NCI-H1417 treated with DMSO at 0.1 percent for 48 hours (cell line): ENCODE measurements at regions not wholly inside any gene's neighbourhood (a gene's known extent, or its start where the extent isn't known, plus 50 kb on each side); places are given as distances from the start of the nearest gene placed in this dataset.
"Not testable (repeated sequence)": the region's sequence is repeated elsewhere in the genome, so short reads cannot be mapped to it uniquely, and the experiment has no call there.

ENCODE experiments used
- DNase-seq: peaks from one replicate; lab custom pipeline; 2025; lab: John Stamatoyannopoulos, UW

- no peak for DNase-seq
Observed at GRCh38 chr6:164694386-164694785, 615.0 kb downstream of the C6orf118 start.

DNA sequence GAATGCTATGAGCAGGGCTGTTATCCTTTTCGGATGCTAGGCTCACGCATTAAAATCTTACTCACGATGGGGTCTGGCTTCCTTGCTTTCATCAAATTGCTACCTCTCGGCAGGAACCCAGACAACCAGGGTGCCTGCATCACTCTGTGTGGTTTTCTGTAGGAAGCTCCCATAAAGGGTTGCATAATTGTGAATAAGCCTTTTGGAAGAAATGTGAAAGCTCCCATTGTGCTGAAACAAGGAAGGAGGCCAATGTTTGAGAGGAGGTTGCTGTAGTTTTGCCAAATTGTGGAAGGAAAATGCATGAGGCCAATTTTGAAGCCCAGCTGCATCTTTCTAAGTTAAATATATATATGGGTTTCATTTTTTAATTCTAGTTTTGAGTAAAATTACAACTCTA, 615.5 kb downstream of the C6orf118 start:
- no peak for DNase-seq

DNA sequence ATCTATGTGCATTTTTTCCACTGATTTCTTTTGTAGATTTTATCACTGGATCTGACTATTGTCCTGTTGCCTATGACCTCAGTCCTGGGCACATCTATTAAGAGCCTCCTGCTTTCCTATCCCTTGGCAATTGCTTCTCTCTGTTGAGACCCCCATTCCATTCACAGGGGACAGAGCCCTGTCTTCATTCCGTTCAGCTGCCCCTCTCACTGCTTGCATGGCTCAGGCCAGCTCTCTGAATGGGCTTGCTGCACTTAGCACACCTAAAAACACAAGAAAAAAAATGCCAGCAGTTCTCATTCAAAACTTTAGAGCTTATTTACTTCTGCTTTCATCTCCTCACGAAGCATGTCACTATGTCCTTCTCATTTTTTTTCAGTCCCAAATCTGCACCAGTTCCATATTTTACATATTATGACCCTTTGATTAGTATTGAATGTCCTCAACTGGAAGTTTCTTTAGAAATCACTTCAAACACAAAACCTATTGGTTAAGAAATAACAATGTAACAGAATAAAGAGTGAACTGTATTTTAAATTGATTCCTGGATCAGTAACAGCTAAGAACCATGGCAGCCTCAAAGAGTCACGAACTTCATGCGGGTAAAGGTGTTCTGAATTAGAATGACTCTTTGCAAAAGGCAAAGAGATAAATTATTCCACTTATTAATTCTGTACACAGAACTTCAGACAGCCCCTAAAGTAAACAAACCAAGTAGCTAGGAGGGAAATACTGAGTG, 616.5 kb downstream of the C6orf118 start:
- DNase-seq = no peak

DNA sequence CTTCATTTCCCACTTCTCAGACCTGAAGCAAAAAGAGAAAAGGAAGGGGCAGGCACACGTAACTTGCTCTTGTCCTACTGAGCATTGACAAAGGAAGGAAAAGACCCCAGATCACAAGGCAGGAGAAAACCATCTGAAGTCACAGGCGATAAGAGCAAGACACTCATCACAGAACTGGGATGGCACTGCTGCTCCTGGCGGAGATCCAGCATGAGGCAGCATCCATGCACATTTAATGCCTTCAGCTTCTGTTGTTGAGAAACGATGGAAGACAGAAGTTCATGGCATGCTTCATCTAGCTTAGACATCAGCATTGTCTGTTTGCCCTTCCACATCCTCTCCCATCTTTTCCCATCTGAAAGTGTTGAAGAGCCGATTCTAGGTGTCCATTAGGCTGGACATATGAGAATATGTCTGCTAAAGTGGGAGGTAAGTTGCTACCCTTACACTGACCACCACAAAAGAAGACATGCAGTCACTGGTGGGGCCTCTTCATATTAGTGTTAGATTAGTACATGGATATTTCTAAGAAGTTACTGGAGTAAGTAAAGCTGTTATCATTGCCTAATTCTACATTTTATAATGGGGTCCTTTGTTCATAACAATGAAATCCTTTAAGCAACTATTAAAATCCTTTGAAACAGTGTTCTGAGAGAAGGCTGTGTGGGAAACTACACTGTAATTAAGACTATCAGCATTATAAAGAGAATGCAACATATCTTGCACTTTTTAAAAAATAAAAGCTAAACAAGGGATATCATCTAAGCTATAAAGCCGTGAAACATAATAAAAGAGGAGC, 618.5 kb downstream of the C6orf118 start:
- no peak for DNase-seq

- DNase-seq = no peak
Observed at GRCh38 chr6:164690241-164690640, 619.2 kb downstream of the C6orf118 start.

DNA sequence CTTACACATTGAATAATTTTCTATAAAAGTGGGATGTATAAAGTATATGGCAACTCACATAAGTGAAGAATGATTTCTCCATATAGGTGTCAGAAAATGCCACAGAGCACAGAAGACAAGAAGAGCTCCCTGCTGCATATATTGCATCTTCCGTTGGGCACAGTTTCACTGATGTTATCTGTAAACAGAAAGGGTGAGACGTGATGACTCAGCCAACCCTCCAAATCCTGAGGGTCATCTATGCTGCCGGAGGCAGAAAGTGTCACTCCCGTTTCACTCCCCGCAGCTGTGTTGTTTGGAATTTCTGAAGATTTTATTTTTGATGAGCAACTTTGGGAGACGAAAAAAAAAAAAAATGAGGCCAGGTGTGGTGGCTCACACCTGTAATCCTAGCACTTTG, 644.1 kb downstream of the C6orf118 start:
- no peak for DNase-seq

DNA sequence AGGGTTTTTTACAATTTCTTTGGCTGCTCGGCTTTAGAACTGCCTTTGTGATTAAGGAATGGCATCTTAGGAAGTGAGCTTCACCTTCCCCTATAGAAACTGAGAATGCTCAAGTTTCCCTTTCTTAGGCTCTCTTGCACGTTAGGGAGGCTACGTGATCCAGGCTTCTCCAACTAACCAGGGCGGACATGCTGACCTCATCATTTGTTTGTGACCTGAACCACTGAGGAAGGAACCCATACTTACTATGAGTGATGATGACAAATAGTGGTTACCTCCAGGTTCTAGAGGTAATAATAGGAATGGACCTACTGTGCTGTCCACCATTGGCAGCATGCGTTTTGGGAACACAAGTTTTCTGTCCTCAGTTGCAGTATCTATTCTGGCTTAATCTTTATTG, 645.8 kb downstream of the C6orf118 start:
- no peak for DNase-seq

DNA sequence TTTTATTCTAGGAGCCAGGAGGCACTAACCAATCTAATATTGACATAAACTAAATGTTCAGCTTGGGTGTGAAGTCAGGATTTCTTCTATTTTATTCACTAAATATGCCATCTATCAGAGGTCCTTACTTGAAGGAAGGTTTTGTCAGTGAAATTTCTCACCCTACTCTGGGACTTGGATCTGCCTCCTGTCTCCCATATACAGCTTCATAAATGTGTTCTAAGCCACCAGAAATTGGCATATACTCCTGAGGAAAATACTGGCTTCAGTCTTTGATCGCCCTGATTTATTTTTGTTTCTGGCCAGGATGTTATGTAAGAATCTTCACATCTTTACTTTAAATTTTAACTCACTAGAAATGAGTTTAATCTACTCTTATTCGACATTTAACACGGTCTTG, 647.7 kb downstream of the C6orf118 start:
- DNase-seq = no peak

- no peak for DNase-seq
Observed at GRCh38 chr6:164660781-164661180, 648.6 kb downstream of the C6orf118 start.

GRCh38 chr6:164640956-164641355, 668.4 kb downstream of the C6orf118 start:
- DNase-seq = no peak

DNA sequence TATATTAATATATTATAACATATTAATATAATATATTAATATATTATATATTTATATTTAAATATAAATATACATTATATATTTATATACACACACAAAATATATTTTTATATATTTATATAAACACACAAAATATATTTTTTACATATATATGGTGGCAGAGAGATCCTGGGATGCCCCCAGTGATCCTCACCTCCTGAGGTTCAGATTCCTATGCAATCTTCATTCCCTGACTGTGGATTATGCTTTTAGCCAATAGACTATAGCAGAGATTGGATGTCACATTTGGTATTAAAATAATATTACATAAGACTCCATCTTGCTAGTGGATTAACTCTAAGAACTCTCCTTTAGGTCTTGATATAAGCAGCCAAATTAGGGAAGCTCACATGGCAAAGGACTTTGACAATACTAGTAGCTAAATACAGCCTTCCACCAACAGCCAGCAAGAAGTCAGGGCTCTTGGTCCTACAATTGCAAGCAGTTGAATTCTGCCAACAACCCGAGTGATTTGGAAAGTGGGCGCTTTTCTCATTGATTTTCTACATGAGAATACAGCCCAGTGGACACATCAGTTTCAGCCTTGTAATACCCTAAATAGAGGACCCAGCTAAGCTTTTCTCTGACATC, 681.0 kb downstream of the C6orf118 start:
- no peak for DNase-seq

GRCh38 chr6:164616917-164617524, 692.4 kb downstream of the C6orf118 start:
- DNase-seq = no peak

GRCh38 chr6:164612751-164613150, 696.7 kb downstream of the C6orf118 start:
- DNase-seq = no peak

DNA sequence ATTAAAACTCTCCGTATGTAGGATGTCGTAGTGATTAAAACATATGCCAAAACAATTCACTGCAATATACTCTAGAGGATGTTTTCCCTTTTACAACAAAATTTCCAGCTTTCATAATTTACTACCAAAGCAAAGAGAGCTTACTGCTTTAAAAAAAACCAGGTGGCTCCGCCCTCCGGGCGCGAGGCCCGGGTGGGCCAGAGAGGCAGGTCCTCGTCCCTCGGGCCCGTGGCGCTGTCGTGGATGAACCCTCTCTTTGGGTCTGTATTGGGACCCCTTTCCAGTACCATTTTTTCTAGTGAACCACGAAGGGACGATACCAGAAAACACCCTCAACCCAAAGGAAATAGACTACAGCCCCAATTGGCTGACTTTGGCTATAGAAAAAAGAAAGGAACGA, 698.5 kb downstream of the C6orf118 start:
- DNase-seq = not testable (repeated sequence)

- not testable (repeated sequence) for DNase-seq
Observed at GRCh38 chr6:164602415-164602814, 707.0 kb downstream of the C6orf118 start.

GRCh38 chr6:164581563-164581962, 727.8 kb downstream of the C6orf118 start:
- no peak for DNase-seq

DNA sequence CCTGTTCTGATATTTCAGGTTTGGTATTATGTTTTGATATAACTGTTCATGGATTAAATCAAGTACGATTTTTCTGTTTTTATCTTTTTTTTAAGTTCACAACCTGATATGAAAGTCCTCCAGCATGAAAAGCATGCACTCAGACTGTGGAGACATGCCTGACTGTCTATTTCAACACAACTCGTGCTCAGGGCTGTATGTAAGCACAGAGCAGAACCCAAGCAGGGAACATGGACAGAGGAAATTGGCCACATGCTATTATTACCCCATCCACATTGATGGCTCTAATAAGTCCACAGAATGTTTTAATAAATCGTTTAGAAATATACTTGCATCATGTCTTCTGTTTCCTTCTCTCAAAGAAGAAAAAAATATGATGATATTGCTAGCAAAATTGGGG, 730.4 kb downstream of the C6orf118 start:
- DNase-seq = no peak

GRCh38 chr6:164578616-164579015, 730.8 kb downstream of the C6orf118 start:
- DNase-seq = no peak

DNA sequence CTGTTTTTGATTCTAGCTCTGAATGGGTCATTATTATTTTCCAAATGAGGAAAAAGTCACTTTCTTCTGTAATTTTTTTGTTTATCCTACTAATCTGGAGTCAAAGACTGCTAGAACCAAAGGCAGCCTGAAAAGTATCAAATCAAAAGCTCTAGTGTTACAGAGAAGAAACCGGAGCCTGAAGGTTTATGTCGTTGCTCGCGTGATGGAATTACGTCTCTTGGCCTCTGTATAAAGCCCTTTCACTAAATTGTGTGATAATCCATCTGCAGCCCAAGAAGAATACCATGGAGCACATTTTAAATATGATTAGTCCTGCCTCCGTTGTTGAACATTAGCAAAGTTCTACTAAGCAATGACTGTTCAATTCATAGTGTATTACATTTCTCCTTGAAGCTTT, 738.6 kb downstream of the C6orf118 start:
- no peak for DNase-seq

GRCh38 chr6:164569509-164569908, 739.9 kb downstream of the C6orf118 start:
- DNase-seq = no peak

DNA sequence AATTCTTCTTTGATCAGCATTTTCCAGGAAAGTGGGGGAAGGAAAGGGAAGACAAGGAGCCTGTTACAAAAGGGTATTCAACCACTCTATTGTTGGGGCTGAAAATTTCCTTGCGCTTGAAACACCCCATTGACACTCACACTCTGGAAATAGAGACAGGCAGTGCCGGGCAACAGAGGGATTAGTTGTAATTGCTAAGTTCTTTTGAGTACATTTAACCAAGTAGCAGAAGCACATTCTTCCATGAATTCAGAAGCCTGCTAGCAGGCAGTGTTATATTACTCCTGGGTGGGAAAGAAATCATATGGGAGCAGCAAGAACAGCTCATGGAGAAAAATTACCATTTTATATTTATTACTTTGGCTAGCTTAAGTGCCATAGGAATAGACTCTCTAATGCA, 745.5 kb downstream of the C6orf118 start:
- no peak for DNase-seq

- DNase-seq = no peak
Observed at GRCh38 chr6:164561656-164562055, 747.7 kb downstream of the C6orf118 start.
